Psoas muscle (tissue), 7 donors: ENCODE measurements at regions not wholly inside any gene's neighbourhood (a gene's known extent, or its start where the extent isn't known, plus 50 kb on each side); places are given as distances from the start of the nearest gene placed in this dataset.

Experiments
- ATAC-seq, 4 donors: fragments of 200-7000 bp; cut with Tn5 transposase; one replicate each; pipeline ENCODE4 v1.9.1; 2020; ENCODE audit warnings: moderate library complexity in 3 of 4, mild to moderate bottlenecking in 2 of 4
- DNase-seq, 2 donors: peaks; one replicate each; pipeline ENCODE4 v3.0.0-alpha.2; 2020
- H3K27ac ChIP-seq: fragments of 200-600 bp; one replicate; pipeline ENCODE4 v1.8.0; 2022
- H3K27me3 ChIP-seq, 3 donors: fragments of 200-600 bp in 1 of 3; one replicate each; pipeline versions ENCODE4 v1.6.1 to v1.8.0; 2013 to 2022; ENCODE audit warnings: low read length in 2 of 3, mild to moderate bottlenecking in 2 of 3, moderate library complexity in 1 of 3; ENCODE audit not compliant: insufficient read depth in 3 of 3
- H3K36me3 ChIP-seq, 2 donors: fragments of 200-600 bp in 1 of 2; one replicate each; pipeline versions ENCODE4 v1.6.1 to v1.8.0; 2013 to 2022; ENCODE audit warnings: low read depth in 1 of 2, mild to moderate bottlenecking in 1 of 2, moderate library complexity in 1 of 2; ENCODE audit not compliant: insufficient read depth in 1 of 2
- H3K4me1 ChIP-seq: fragments of 200-600 bp; one replicate; pipeline ENCODE4 v1.8.0; 2022
- H3K4me3 ChIP-seq: fragments of 200-600 bp; one replicate; pipeline ENCODE4 v1.8.0; 2022; ENCODE audit warnings: mild to moderate bottlenecking
- H3K9me3 ChIP-seq: fragments of 200-600 bp; one replicate; pipeline ENCODE4 v1.8.0; 2022
- WGBS, 3 donors: extraction: QIAGEN DNeasy Blood & Tissue Kit; methylation state at CpG; one replicate each; pipeline versions ENCODE4 v1.1.6 to v1.1.7; 2013; 5-methylcytosine and 5-hydroxymethylcytosine counted together
- intact Hi-C, 2 donors: fragments of 100-400 bp; cut with DNase I; formaldehyde crosslinking; loops; one replicate each; pipeline versions ENCODE4 v1.11.0 to v1.14.2; 2022
- TF ChIP-seq, protein P1 (sequence below): fragments of 200-600 bp; IDR thresholded peaks from one replicate; pipeline ENCODE4 v1.8.0; 2022; ENCODE audit warnings: antibody characterized with exemption
- donor health status: healthy with polysubstance abuse.
- donor health status: DM: no; HTN: no; CAD: no; lungs with moderate emphysema.
- donor health status: Bipolar disorder and iron deficiency.
- donor health status: healthy.
- donor health status: DM: yes; HTN: yes; CAD: no.
- donor health status: DM: no; HTN: no; CAD: no.
- donor health status: DM: yes; HTN: yes; CAD: no.

DNA sequence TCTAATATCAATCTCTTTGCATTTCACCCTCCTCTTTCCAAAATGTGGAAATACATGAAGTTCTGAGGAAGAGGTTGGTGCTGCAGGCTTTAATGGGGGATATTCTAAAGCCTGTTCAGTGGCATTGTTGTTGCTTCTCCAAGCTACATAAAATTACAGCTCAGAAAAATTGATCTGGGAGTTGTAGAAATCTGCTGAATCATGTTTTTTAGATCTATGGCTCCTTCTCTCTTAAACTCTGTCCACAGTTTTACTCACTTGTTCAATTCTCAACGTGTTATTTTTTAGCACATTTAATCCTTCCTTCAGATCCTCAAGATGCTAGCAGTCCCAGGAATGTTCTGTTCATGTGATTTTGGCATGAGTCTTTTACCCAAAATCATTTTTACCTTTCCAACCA, 949.5 kb upstream of the ADGRL3 start:
- WGBS, 3 donors, result 42 to 45% (median 42%) methylated on average over 1 of the region's 1 CpG
- no peak for DNase-seq
- TF ChIP-seq, protein P1, sequence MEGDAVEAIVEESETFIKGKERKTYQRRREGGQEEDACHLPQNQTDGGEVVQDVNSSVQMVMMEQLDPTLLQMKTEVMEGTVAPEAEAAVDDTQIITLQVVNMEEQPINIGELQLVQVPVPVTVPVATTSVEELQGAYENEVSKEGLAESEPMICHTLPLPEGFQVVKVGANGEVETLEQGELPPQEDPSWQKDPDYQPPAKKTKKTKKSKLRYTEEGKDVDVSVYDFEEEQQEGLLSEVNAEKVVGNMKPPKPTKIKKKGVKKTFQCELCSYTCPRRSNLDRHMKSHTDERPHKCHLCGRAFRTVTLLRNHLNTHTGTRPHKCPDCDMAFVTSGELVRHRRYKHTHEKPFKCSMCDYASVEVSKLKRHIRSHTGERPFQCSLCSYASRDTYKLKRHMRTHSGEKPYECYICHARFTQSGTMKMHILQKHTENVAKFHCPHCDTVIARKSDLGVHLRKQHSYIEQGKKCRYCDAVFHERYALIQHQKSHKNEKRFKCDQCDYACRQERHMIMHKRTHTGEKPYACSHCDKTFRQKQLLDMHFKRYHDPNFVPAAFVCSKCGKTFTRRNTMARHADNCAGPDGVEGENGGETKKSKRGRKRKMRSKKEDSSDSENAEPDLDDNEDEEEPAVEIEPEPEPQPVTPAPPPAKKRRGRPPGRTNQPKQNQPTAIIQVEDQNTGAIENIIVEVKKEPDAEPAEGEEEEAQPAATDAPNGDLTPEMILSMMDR, result no peak
- H3K9me3 ChIP-seq, result no peaks in the 10 kb centered on the region
- no peak overlapping the region for H3K4me3 ChIP-seq
- intact Hi-C loops, result no loop called here
- no peaks in the 10 kb centered on the region for H3K4me1 ChIP-seq
- H3K27me3 ChIP-seq, result no peaks in the 10 kb centered on the region
- H3K36me3 ChIP-seq, result no peaks in the 10 kb centered on the region
- no peak overlapping the region for H3K27ac ChIP-seq
- no peak for ATAC-seq

DNA sequence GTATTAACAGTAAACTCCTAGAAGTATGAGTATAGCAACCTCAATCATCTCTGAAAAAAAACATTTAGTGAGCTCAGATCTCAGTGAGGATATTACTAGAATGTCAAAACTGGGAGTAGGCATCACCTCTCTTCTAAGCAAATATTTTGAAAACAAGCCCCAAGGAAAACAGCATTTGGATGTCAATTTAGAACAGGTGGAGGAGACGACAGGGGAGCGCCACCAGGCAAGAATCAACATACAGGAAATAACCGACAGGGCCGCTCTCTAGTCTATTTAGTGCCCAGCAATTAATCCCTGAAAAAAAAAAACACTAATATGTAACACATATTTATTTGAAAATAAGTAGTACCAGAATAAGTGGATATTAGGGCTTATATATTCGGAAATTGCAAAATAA, 940.3 kb upstream of the ADGRL3 start:
- intact Hi-C loops, result no loop called here
- DNase-seq (no peak), ATAC-seq (no peak)
- TF ChIP-seq, protein P1, result no peak
- H3K36me3 ChIP-seq, result no peaks in the 10 kb centered on the region
- H3K9me3 ChIP-seq, result no peaks in the 10 kb centered on the region
- H3K27me3 ChIP-seq, result no peaks in the 10 kb centered on the region
- H3K4me3 ChIP-seq, result no peak overlapping the region
- no peak overlapping the region for H3K27ac ChIP-seq
- WGBS, 3 donors, result 68 to 71% (median 70%) methylated on average over 5 of the region's 5 CpGs
- H3K4me1 ChIP-seq, result no peaks in the 10 kb centered on the region

DNA sequence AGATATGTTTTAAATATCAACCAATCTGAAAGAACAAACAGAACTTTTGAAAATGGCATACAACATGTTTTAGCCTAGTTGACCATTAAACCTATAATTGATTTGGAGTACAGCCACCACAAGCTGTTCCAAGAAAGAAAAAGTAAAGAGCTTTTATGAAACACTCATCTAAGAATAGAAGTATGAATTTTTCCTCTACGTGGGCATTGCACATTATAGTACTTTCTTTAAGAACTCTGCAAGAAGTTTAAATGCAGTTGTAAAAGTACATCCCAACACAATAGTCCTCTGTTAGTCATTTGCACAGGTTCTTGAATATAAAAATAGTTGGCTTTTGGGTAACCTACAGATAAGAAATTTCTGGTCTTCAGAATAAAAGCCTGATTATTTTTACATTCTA, 933.6 kb upstream of the ADGRL3 start:
- Histone ChIP-seq H3K36me3 (no peaks in the 10 kb centered on the region), H3K4me1 (no peaks in the 10 kb centered on the region), H3K27me3 (no peaks in the 10 kb centered on the region), H3K9me3 (no peaks in the 10 kb centered on the region), H3K27ac (no peak overlapping the region), H3K4me3 (no peak overlapping the region)
- TF ChIP-seq, protein P1, result no peak
- 36 to 68% (median 45%) methylated on average over 1 of the region's 1 CpG for WGBS, 3 donors
- ATAC-seq (no peak), DNase-seq (no peak)
- intact Hi-C loops, result no loop called here

DNA sequence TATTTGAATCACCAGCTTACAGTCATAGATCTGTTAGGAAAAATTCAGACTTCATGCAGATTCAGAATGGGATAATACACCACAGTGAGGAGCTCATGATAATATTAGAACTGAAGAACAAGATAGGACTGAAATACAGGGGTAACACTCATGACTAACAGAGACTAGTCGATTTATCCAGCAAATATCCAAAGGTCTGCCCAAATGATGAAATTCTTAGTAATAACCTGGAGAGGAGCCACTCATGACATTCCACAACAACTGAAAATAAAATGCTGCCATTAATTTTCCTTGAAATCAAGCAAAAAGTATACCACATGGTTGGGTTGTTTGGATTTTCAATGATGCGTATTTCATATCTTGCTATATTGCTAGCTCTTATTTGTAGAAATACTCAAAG, 903.7 kb upstream of the ADGRL3 start:
- Histone ChIP-seq H3K4me1 (no peaks in the 10 kb centered on the region), H3K27ac (no peak overlapping the region), H3K9me3 (no peaks in the 10 kb centered on the region), H3K36me3 (no peaks in the 10 kb centered on the region), H3K4me3 (no peak overlapping the region), H3K27me3 (no peaks in the 10 kb centered on the region)
- DNase-seq (no peak), ATAC-seq (no peak)
- WGBS, 3 donors, result 30 to 77% (median 38%) methylated on average over 2 of the region's 2 CpGs
- intact Hi-C loops, result no loop called here
- TF ChIP-seq, protein P1, result no peak

DNA sequence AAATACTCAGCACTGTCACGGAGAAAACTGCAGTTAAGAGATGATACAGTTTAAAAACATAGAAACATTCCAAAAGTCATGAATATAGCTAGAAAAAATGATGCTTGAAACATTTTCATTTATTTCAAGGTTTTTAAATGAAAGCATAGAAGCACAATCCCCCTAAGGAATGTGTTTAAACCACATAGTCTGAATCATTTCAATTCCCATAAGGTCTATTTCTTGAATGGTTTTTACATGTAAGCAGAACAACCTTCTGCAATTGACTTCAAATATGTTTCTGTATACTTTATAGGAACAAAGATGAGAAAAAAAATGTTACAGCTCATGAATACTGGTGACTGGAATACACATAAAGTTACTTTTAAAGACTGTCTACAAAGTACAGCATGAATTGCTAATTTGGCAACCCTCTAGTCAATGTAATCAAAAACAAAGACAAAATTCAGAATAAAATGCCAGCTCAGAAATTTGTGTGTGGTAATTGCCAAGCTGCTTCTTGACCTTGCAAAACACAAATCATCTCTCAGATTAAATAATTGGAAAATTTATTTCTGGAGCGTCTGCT, 886.4 kb upstream of the ADGRL3 start:
- H3K4me3 ChIP-seq, result no peak overlapping the region
- intact Hi-C loops, result no loop called here
- ATAC-seq (no peak), DNase-seq (no peak)
- no peaks in the 10 kb centered on the region for H3K27me3 ChIP-seq
- H3K9me3 ChIP-seq, result no peaks in the 10 kb centered on the region
- no peaks in the 10 kb centered on the region for H3K4me1 ChIP-seq
- TF ChIP-seq, protein P1, result no peak
- no peaks in the 10 kb centered on the region for H3K36me3 ChIP-seq
- 48 to 54% (median 52%) methylated on average over 2 of the region's 2 CpGs for WGBS, 3 donors
- H3K27ac ChIP-seq, result no peak overlapping the region
